ENCODE measurements at regions not wholly inside any gene's neighbourhood (a gene's known extent, or its start where the extent isn't known, plus 50 kb on each side); places are given as distances from the start of the nearest gene placed in this dataset.
"Not testable (repeated sequence)": the region's sequence is repeated elsewhere in the genome, so short reads cannot be mapped to it uniquely, and the experiment has no call there.

- no peak for DNase-seq (ENCODE audit: low read depth)
Observed at GRCh38 chr2:238502088-238502810, 75.5 kb downstream of the ASB1 start.

- DNase-seq (ENCODE audit: low read depth) = no peak
Observed at GRCh38 chr2:238502956-238503791, 76.4 kb downstream of the ASB1 start.

DNA sequence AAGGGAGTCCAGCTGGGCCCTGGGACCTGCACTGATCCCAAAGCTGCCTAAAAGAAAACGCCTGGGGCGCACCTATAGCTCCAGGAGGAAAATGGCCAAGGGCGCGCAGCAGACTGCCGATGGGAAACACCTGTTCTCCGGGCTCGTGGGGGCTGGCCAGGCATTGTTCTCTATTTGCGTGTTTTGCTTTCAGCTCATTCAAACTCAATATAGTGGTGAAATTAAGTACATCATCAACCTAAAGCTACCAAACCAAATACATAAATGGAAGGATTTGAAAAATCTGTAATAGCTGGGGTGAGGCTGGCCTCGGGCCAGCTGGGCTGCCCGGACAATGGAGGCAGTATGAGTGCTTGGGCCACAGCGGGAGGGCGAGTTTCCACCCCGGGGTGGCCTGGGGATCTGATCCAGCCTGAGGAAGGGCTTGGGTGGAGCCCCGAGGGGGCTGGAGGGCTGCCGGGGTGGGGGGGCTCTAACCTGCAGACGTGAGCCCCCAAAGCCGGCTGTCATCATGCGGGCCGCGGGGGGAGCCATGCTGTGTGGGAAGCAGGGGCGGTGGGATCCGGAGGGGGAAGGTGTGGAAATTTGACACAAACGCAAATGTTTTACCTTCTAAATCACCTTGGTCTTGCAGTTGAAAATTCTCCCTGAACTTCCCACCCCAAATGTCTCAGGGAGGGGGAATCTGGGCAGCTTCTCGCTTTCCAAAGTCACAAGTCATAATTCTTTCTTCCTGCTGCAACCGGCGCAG, 77.6 kb downstream of the ASB1 start:
- DNase-seq (ENCODE audit: low read depth) = no peak

- no peak for DNase-seq (ENCODE audit: low read depth)
Observed at GRCh38 chr2:238505119-238505891, 78.6 kb downstream of the ASB1 start.

- DNase-seq (ENCODE audit: low read depth) = no peak
Observed at GRCh38 chr2:238505892-238506280, 79.2 kb downstream of the ASB1 start.

- no peak for DNase-seq (ENCODE audit: low read depth)
Observed at GRCh38 chr2:238506371-238507068, 79.8 kb downstream of the ASB1 start.

GRCh38 chr2:238507836-238508235, 81.1 kb downstream of the ASB1 start:
- no peak for DNase-seq (ENCODE audit: low read depth)

GRCh38 chr2:238509151-238509835, 82.6 kb downstream of the ASB1 start:
- DNase-seq (ENCODE audit: low read depth) = no peak

DNA sequence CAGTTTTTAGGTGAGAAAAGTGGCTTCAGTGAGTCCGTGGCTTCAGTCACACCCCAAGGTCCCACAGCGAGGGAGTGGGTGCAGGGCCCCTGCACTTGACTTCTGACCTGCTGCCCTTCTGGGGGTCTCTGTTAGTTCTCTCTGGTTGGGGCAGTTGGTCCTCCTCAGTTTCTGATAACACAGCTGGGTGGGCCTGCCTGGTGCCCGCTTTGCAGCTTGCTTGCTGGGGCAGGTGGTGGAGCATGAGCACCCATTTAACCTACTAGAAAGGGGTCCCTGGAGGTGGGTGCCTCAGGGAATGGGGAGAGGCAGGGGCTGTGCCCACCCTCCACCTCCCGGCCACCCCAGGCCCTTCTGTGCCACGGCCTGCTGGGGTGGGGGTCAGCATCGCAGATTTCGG, 83.2 kb downstream of the ASB1 start:
- DNase-seq (ENCODE audit: low read depth) = no peak

GRCh38 chr2:238510911-238511613, 84.3 kb downstream of the ASB1 start:
- DNase-seq (ENCODE audit: low read depth) = no peak

DNA sequence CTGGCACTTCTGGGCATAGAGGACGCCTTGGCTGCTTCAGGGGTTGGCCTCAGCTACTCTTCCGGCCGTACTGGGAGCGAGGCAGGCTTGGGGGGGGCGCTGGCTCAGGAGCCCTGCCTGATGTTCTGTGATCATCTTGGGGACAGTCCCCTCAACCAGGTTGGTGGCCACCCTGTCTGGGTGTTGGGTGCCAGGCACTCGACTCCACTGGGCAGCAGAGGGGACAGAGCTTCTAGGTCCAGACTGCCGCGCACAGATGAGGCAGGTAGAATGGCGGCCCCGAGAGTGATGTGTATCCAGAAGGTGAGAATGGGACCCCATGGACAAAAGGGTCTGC, 84.9 kb downstream of the ASB1 start:
- no peak for DNase-seq (ENCODE audit: low read depth)

- no peak for DNase-seq (ENCODE audit: low read depth)
Observed at GRCh38 chr2:238512247-238512867, 85.6 kb downstream of the ASB1 start.

DNA sequence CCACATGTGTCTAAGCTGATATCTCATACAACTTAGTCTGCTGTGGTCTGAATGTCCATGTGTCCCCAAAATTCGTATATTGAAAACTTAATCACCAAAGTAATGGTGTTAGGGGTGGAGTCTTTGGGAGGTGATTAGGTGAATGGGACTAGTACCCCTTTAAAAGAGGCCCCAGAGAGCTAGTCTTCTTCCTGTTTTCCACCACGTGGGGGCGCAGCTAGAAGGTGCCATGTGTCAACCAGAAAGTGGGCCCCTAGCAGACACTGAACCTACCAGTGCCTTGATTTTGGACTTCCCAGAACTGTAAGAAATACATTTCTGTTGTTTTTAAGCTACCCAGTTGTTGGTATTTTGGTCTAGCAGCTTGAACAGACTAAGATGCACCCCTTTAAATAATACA, 86.6 kb downstream of the ASB1 start:
- DNase-seq (ENCODE audit: low read depth) = no peak

- not testable (repeated sequence) for DNase-seq (ENCODE audit: low read depth)
Observed at GRCh38 chr2:238514024-238514423, 87.3 kb downstream of the ASB1 start.

- DNase-seq (ENCODE audit: low read depth) = no peak
Observed at GRCh38 chr2:238515377-238515776, 88.7 kb downstream of the ASB1 start.

DNA sequence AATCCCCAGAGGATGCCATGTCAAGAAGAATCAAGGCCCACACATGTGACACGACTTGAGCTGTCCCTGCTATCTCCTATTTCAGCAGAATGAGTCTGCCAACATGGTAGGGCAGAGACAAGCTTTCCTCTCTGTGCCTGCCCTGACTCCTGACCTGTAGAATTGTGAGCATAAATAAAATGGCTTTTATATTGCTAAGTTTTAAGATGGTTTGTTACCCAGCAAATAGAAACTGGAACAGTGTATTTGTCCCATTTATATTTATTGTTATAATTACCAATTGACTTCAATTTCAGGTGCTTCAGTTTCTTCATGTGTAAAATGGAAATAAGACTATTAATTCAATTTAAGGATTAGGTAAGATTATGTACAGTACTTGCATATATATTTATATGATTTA, 90.5 kb downstream of the ASB1 start:
- DNase-seq (ENCODE audit: low read depth) = no peak

- DNase-seq (ENCODE audit: low read depth) = no peak
Observed at GRCh38 chr2:238518172-238518820, 91.6 kb downstream of the ASB1 start.

DNA sequence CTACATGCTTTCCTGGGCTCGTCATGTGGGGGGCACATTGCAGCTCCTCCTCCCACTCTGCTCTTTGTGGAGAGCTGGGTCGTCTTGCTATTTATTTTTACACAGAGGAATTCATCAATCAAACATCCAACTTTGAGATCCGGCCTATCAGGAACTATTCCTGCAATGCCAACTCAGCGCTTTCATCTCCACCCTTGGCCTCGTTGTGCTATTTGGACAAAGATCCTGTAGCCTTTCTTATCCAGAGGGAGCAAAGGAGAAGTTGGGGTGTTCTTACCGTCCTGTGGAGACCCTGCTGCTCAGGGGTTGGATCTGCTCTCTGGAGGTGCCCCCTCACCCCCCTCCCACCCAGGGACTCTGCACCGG, 92.1 kb downstream of the ASB1 start:
- no peak for DNase-seq (ENCODE audit: low read depth)

DNA sequence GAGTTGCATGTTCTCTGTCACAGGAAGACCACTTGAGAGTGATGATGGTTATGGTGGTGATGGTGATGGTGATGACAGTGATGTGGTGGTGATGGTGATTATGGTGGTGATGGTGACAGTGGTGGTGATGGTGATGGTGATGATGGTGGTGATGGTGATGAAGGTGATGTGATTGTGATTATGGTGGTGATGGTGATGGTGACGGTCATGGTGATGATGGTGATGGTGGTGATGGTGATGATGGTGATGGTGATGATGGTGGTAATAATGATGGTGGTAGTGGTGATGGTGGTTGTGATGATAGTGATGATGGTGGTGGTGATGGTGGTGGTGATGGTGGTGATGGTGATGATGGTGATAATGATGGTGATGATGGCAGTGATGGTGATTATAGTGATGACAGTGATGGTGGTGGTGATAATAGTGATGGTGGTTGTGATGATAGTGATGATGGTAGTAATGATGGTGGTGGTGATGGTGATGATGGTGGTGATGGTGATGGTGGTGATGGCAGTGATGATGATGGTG, 93.7 kb downstream of the ASB1 start:
- DNase-seq (ENCODE audit: low read depth) = no peak
